A673 (cell line): ENCODE measurements at regions not wholly inside any gene's neighbourhood (a gene's known extent, or its start where the extent isn't known, plus 50 kb on each side); places are given as distances from the start of the nearest gene placed in this dataset.
A peak's percentile ranks its signal among the peaks of the same experiment; 100 is the strongest.

ENCODE experiments used
- BruUV-seq: library from RNA; stranded (reverse); fragments of 400-500 nt; replicated peaks from 2 replicates; lab custom pipeline; 2021; lab: Mats Ljungman, UMichigan
- CTCF ChIA-PET: fragments of 300-600 bp; sonication (Branson Sonifier 250); formaldehyde crosslinking; loops from one replicate; lab custom pipeline; 2022; ENCODE audit warnings: antibody characterized with exemption; lab: Charles Lee
- POLR2A ChIA-PET: fragments of 300-600 bp; sonication (Branson Sonifier 250); formaldehyde crosslinking; loops from one replicate; lab custom pipeline; 2022; ENCODE audit warnings: antibody characterized with exemption; ENCODE audit not compliant: low non-redundant PET; lab: Charles Lee
- DNase-seq: peaks from one replicate; pipeline ENCODE4 v3.0.0-alpha.2; 2015; ENCODE audit warnings: low spot score
- H3K27ac ChIP-seq: fragments of 200-600 bp; sonication (generic); 2 replicates; pipeline ENCODE4 v1.5.1; 2016; ENCODE audit warnings: mixed run types, low read depth, mild to moderate bottlenecking, mixed read lengths, antibody characterized with exemption, low read length; ENCODE audit not compliant: poor library complexity, severe bottlenecking
- H3K27me3 ChIP-seq: fragments of 200-600 bp; sonication (generic); replicated peaks from 2 replicates; pipeline ENCODE4 v1.6.1; 2017; ENCODE audit warnings: mixed run types, low read depth, mild to moderate bottlenecking, mixed read lengths, antibody characterized with exemption, low read length; ENCODE audit not compliant: insufficient read depth, poor library complexity
- H3K36me3 ChIP-seq: fragments of 200-600 bp; sonication (generic); 2 replicates; pipeline ENCODE4 v1.6.1; 2016; ENCODE audit warnings: mixed run types, mild to moderate bottlenecking, mixed read lengths, antibody characterized with exemption, low read length; ENCODE audit not compliant: insufficient read depth, poor library complexity, severe bottlenecking
- H3K4me1 ChIP-seq: fragments of 200-600 bp; sonication (generic); 2 replicates; pipeline ENCODE4 v1.6.1; 2017; ENCODE audit warnings: mixed run types, mild to moderate bottlenecking, mixed read lengths, antibody characterized with exemption, low read length; ENCODE audit not compliant: insufficient read depth, poor library complexity, severe bottlenecking
- H3K4me3 ChIP-seq: fragments of 200-600 bp; sonication (generic); 2 replicates; pipeline ENCODE4 v1.5.1; 2016; ENCODE audit warnings: low read depth, mixed run types, mild to moderate bottlenecking, mixed read lengths, low read length; ENCODE audit not compliant: poor library complexity, severe bottlenecking
- H3K9me3 ChIP-seq: fragments of 200-600 bp; sonication (generic); 2 replicates; pipeline ENCODE4 v1.6.1; 2016; ENCODE audit warnings: mixed run types, low read depth, mild to moderate bottlenecking, mixed read lengths, antibody characterized with exemption, low read length; ENCODE audit not compliant: poor library complexity, severe bottlenecking
- EZH2 ChIP-seq: fragments of 200-600 bp; sonication (generic); IDR thresholded peaks from 2 replicates; pipeline ENCODE4 v1.6.1; 2017; ENCODE audit warnings: borderline replicate concordance, low read depth, mild to moderate bottlenecking, mixed read lengths, antibody characterized with exemption, low read length; ENCODE audit not compliant: poor library complexity, severe bottlenecking
- intact Hi-C: fragments of 100-400 bp; cut with micrococcal nuclease; formaldehyde crosslinking; loops from one replicate; pipeline ENCODE4 v1.10.0; 2022; ENCODE audit not compliant: unreplicated experiment
- TF ChIP-seq, protein P1 (sequence below): fragments of 300-800, 200-600 bp; sonication (generic); conservative IDR thresholded peaks from 2 replicates; pipeline ENCODE4 v1.5.1; 2017; ENCODE audit warnings: low read depth, mild to moderate bottlenecking, antibody characterized with exemption, low read length, moderate library complexity, mixed read lengths

DNA sequence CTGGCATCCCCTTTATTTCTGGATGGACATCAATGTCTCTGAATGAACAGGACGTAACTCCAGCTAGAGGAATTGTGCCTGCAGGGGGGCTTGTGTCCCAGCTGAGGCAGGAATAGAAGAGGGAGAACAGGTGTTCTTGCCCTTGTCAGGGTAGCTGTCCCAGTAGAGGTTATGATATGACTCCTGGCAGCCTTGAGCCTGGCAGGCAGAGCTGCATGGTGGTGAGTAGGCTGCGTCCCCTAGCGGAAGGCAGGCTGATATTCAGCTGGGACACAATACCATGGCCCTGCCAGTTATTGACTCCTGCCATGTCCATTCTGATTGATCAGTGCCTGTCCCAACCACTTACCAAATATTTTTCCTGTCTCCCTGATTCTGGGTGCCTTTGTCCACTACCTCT is 197.2 kb downstream of the RAP2A start:
- ChIA-PET POLR2A (no interaction called here), CTCF (no interaction called here)
- Histone ChIP-seq H3K27me3 (no peaks in the 10 kb centered on the region), H3K4me1 (peaks cover 5% of the 10 kb centered on the region), H3K4me3 (no peak overlapping the region), H3K27ac (no peak overlapping the region), H3K36me3 (no peaks in the 10 kb centered on the region), H3K9me3 (no peaks in the 10 kb centered on the region)
- no peak for DNase-seq
- TF ChIP-seq, protein P1, sequence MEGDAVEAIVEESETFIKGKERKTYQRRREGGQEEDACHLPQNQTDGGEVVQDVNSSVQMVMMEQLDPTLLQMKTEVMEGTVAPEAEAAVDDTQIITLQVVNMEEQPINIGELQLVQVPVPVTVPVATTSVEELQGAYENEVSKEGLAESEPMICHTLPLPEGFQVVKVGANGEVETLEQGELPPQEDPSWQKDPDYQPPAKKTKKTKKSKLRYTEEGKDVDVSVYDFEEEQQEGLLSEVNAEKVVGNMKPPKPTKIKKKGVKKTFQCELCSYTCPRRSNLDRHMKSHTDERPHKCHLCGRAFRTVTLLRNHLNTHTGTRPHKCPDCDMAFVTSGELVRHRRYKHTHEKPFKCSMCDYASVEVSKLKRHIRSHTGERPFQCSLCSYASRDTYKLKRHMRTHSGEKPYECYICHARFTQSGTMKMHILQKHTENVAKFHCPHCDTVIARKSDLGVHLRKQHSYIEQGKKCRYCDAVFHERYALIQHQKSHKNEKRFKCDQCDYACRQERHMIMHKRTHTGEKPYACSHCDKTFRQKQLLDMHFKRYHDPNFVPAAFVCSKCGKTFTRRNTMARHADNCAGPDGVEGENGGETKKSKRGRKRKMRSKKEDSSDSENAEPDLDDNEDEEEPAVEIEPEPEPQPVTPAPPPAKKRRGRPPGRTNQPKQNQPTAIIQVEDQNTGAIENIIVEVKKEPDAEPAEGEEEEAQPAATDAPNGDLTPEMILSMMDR = no peak
- TF ChIP-seq EZH2 = no peak
- no TSS peak for BruUV-seq
- intact Hi-C loops = no loop called here

DNA sequence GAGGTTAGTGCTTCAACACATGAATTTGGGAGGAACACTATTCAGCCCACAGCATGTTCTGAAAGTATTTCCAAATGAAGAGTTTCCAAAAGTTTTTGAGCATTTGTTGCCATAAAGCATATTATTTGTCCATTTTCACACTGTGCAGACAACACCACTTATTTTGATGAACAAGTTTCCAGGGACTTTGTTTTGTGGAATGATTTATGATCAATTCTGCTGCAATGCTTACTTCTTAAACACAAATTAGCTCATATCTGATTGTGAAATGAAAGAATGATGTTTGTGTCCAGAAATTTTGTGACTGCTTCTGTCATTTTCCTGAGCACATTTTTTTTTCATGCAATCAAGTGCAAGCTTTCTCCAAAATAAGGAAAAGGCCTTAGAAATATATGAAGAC is 205.3 kb downstream of the RAP2A start:
- Histone ChIP-seq H3K4me1 (no peaks in the 10 kb centered on the region), H3K36me3 (no peaks in the 10 kb centered on the region), H3K4me3 (no peak overlapping the region), H3K9me3 (no peaks in the 10 kb centered on the region), H3K27me3 (peaks cover 20% of the 10 kb centered on the region), H3K27ac (no peak overlapping the region)
- DNase-seq = no peak
- ChIA-PET CTCF (no interaction called here), POLR2A (no interaction called here)
- intact Hi-C loops = no loop called here
- no peak for TF ChIP-seq EZH2
- TF ChIP-seq, protein P1 = no peak
- BruUV-seq = no TSS peak

DNA sequence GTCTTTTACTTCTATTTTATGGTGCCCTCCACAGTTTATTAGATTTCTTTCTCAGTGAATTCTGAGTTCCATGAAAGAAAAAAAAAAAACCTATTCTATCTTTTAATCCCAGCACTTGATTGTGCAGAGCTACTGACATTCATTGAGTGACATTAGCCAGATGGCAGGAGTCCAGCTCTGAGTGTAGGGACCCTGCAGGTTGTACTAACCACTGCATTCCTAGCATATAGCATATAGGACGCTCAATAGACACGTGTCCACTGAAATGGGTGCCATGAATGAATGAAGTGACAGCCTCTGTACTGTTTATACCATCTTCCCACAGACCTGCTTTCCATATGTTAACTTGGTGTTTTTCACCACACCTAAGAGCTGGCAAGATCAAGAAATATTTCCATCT is 206.3 kb downstream of the RAP2A start:
- ChIA-PET POLR2A (no interaction called here), CTCF (no interaction called here)
- Histone ChIP-seq H3K27me3 (peaks cover 20% of the 10 kb centered on the region), H3K36me3 (no peaks in the 10 kb centered on the region), H3K4me3 (no peak overlapping the region), H3K9me3 (no peaks in the 10 kb centered on the region), H3K27ac (no peak overlapping the region), H3K4me1 (no peaks in the 10 kb centered on the region)
- TF ChIP-seq, protein P1 = no peak
- DNase-seq = peak; percentile 24
- BruUV-seq = no TSS peak
- intact Hi-C loops = no loop called here
